Progenitor cell of endocrine pancreas (in vitro differentiated cells): ENCODE measurements at regions not wholly inside any gene's neighbourhood (a gene's known extent, or its start where the extent isn't known, plus 50 kb on each side); places are given as distances from the start of the nearest gene placed in this dataset.

Source experiments
- DNase-seq: peaks from one replicate; pipeline ENCODE4 v3.0.0; 2021; ENCODE audit warnings: low spot score; ENCODE audit not compliant: unreplicated experiment
- H3K27ac Mint-ChIP-seq: 2 replicates; pipeline ENCODE4 v1.8.0; 2021; ENCODE audit warnings: mild to moderate bottlenecking, moderate library complexity, mixed read lengths
- H3K27me3 Mint-ChIP-seq: 2 replicates; pipeline ENCODE4 v1.8.0; 2021; ENCODE audit warnings: mixed read lengths
- H3K36me3 Mint-ChIP-seq: 2 replicates; pipeline ENCODE4 v1.8.0; 2022; ENCODE audit warnings: mixed read lengths; ENCODE audit not compliant: insufficient read depth
- H3K4me1 Mint-ChIP-seq: 2 replicates; pipeline ENCODE4 v1.8.0; 2021; ENCODE audit warnings: low read depth, mixed read lengths
- H3K4me3 Mint-ChIP-seq: 2 replicates; pipeline ENCODE4 v1.8.0; 2021; ENCODE audit warnings: low read depth, mild to moderate bottlenecking, moderate library complexity, mixed read lengths
- H3K9me3 Mint-ChIP-seq: 2 replicates; pipeline ENCODE4 v1.8.0; 2021; ENCODE audit warnings: low read depth, mixed read lengths
- CTCF ChIP-seq: fragments of 200-600 bp; sonication (generic); IDR thresholded peaks from one replicate; pipeline ENCODE4 v1.5.0; 2021; ENCODE audit warnings: antibody characterized with exemption, mild to moderate bottlenecking; ENCODE audit not compliant: unreplicated experiment

DNA sequence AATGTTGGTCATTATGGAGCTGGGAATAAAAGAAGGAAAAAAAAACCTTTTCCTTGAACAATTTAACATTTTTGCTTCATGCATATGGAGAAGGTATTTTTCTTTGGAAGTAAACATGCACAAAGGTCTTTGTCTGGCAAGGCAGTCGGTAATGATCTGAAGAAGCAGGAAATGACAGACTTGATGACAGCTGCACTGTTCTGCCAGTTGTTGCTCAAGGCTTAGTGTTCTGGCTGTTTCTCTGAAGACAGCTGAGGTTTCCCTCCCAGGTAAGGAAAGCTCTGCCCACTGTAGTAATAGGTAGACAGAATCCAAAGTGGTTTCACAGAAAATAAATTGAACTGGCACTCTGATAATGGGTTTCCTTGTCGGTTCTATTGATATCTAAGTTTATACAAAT is 308.4 kb upstream of the GCFC2 start:
- peaks cover 7% of the 10 kb centered on the region for H3K4me1 Mint-ChIP-seq
- peaks cover 14% of the 10 kb centered on the region for H3K27me3 Mint-ChIP-seq
- no peaks in the 10 kb centered on the region for H3K9me3 Mint-ChIP-seq
- no peak overlapping the region for H3K4me3 Mint-ChIP-seq
- no peak overlapping the region for H3K27ac Mint-ChIP-seq
- DNase-seq, result no peak
- no peak for TF ChIP-seq CTCF
- H3K36me3 Mint-ChIP-seq, result no peaks in the 10 kb centered on the region

DNA sequence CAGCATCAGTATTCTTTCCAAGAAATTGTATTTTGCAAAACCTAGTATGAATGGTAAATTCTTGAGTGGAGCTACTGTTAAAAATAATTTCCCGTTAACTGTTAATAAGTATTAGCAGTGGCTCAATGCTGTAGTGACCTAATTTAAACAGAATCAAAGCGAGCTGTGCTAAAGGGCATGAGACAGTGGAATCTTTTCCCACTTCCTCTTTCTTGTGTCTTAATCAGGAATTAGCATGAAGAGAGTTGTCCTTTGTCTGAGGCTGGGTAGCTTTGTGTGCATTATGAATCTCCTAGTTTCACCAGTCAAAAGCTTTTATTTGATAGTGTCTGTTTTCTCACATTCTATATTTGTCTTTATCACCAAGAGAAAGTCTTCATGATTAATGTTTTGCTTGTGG is 298.8 kb upstream of the GCFC2 start:
- H3K27ac Mint-ChIP-seq, result no peak overlapping the region
- no peak for TF ChIP-seq CTCF
- DNase-seq, result no peak
- H3K36me3 Mint-ChIP-seq, result no peaks in the 10 kb centered on the region
- H3K9me3 Mint-ChIP-seq, result no peaks in the 10 kb centered on the region
- no peaks in the 10 kb centered on the region for H3K27me3 Mint-ChIP-seq
- peaks cover 2% of the 10 kb centered on the region for H3K4me1 Mint-ChIP-seq
- H3K4me3 Mint-ChIP-seq, result no peak overlapping the region

GRCh38 chr2:76008001-76008702 is 297.4 kb upstream of the GCFC2 start:
- Mint-ChIP-seq H3K4me1 (peaks cover 2% of the 10 kb centered on the region), H3K27me3 (no peaks in the 10 kb centered on the region), H3K9me3 (no peaks in the 10 kb centered on the region), H3K4me3 (no peak overlapping the region), H3K36me3 (no peaks in the 10 kb centered on the region), H3K27ac (no peak overlapping the region)
- DNase-seq, result no peak
- TF ChIP-seq CTCF, result no peak

- no peaks in the 10 kb centered on the region for H3K36me3 Mint-ChIP-seq
- H3K27ac Mint-ChIP-seq, result no peak overlapping the region
- H3K4me3 Mint-ChIP-seq, result no peak overlapping the region
- no peak for TF ChIP-seq CTCF
- peaks cover 4% of the 10 kb centered on the region for H3K9me3 Mint-ChIP-seq
- H3K27me3 Mint-ChIP-seq, result no peaks in the 10 kb centered on the region
- no peaks in the 10 kb centered on the region for H3K4me1 Mint-ChIP-seq
- no peak for DNase-seq
Measured at GRCh38 chr2:76000425-76000824, 289.7 kb upstream of the GCFC2 start.

DNA sequence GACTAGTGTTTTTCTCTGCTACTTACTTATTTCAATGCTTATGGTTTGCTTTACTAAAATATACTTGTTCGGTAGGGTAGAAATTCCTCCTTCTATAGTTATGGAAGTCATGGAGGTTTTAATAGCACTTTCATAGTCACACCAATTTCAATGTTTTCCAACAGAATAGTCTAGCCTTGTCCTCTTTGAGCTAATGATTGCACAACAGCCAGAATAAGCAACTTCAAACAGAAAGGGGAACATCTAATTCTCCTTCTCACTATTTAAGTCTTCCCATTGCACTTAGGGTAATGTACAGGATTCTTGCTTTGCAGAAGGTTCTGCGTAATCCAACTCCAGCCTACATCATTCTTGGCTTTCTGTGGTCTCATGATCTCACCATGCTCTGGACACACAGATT is 287.7 kb upstream of the GCFC2 start:
- H3K27ac Mint-ChIP-seq, result no peak overlapping the region

More for the DNA sequence above, 287.7 kb upstream of the GCFC2 start:
- H3K4me1 Mint-ChIP-seq, result no peaks in the 10 kb centered on the region
- no peaks in the 10 kb centered on the region for H3K27me3 Mint-ChIP-seq
- TF ChIP-seq CTCF, result no peak
- peaks cover 6% of the 10 kb centered on the region for H3K9me3 Mint-ChIP-seq
- no peak for DNase-seq
- H3K4me3 Mint-ChIP-seq, result no peak overlapping the region
- H3K36me3 Mint-ChIP-seq, result no peaks in the 10 kb centered on the region
